Non-pigmented ciliary epithelial cell (primary cell): ENCODE measurements at regions not wholly inside any gene's neighbourhood (a gene's known extent, or its start where the extent isn't known, plus 50 kb on each side); places are given as distances from the start of the nearest gene placed in this dataset.
A peak's percentile ranks its signal among the peaks of the same experiment; 100 is the strongest.

Source experiments
- DNase-seq: peaks from one replicate; pipeline ENCODE4 v3.0.0-alpha.2; 2010; ENCODE audit warnings: low read depth

DNA sequence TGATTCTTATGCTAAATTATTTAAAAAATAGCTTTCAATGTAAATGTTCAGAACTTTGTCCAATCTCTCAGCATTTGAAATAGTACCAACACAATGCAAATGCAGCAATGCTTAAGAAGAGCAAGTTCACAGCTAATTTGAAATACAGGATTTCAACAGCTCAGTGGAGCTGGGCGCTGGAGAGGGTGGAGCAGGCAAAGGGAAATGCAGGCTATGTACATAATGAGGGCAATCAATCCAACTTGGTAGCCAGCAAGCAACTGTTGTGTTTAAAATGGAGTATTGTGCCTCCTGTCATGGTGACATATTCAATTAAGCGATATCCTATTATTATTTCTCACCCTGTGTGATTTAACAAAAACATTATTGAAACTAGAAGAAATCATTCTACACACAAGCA, 568.8 kb downstream of the PSAT1 start:
- DNase-seq: no peak

GRCh38 chr9:78866207-78867132, 569.5 kb downstream of the PSAT1 start:
- peak; percentile 78 for DNase-seq

GRCh38 chr9:78871086-78871451, 574.1 kb downstream of the PSAT1 start:
- no peak for DNase-seq

DNA sequence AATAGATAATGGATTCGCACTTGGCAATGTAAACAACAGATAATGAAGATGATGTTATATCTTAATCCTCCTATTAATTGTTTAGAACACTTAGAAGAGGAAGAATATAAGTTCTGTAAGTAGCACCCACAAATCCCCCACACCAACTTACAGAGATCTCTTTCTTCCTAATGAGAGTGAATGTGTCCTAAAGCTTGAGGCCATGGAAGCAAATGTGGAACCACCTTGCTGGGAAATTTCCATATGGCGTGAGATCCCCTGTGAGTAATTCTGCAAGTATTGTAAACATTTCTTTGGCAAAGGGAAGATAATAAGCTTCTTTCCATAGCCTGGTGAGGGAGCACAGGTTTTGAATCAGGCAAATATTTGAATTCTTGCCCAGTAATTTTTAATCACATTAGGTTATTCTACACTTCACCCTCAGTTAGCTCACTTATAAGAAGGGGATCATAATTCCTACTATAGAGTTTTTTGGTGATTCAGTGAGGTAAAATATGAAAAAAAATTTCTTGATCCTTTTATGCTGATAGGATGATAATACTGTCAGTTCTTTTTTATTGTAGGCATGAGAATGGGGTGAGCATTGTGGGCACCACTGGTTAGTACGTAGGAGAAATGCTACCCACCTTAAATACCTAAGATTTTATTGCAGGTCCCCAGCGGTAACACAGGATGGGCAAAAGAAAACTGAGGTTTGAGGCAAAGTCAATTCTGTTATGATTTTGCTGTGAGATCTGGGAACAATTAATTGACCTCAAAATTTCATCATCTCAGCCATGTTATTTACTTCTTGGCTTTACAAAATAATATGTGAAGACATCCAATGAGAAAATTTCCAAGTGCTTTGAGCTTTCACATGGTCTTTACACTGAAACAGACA, 574.8 kb downstream of the PSAT1 start:
- DNase-seq: peak; percentile 77

- no peak for DNase-seq
Measured at GRCh38 chr9:78874061-78874460, 577.1 kb downstream of the PSAT1 start.

DNA sequence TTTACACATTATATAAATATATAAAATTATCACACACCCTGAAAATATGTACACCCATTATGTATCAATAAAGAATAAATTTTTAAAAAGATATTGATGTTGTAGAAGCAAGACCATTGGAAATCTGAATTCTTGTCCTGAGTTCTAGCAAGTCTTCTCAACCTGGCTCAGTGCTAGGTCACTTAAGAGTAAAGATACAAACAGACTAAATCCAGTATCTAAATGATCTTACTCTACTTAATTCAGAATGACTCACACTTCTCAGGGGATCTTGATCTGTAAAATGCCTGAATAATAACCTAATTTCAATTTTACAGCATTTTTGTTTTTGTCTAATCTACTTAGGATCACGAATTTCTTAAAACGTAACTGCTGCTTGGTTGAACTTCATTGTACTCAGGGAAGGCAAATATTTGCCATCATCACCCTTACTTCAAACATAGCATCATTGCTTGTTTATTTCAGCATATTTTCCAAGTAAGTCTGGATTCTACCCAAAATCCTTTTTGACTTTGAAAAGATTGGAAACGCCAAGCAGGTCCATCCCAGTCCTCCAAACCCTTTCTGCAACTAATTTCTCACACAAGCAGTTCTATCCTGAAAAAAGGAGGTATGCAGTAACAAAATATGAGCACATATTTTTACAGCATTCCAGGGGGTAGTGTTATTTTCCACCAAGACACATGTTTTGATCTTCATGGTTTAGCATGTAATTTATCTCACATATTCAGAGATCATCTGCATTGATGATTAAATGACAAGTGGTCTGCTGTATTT, 582.6 kb downstream of the PSAT1 start:
- no peak for DNase-seq

- DNase-seq: no peak
Measured at GRCh38 chr9:78881295-78881694, 584.4 kb downstream of the PSAT1 start.

DNA sequence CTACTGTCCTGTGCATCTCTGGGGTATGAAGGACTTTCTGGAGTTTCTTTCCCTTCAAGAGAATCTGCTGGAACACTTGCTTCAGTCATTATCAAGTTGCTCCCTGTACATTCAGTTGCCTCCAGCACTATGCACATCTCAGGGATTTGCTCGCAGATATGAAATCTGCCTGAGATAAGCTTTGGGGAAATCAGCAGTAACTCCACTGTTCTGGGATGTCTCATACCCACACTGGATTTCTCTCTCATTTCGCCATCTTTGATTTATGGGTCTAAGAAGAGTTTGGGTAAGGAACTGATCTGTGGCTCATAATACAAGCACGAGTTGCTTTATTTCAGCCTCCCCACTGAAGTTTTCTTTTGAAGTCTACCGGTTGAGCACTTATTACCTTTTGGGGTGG, 585.6 kb downstream of the PSAT1 start:
- DNase-seq: no peak

DNA sequence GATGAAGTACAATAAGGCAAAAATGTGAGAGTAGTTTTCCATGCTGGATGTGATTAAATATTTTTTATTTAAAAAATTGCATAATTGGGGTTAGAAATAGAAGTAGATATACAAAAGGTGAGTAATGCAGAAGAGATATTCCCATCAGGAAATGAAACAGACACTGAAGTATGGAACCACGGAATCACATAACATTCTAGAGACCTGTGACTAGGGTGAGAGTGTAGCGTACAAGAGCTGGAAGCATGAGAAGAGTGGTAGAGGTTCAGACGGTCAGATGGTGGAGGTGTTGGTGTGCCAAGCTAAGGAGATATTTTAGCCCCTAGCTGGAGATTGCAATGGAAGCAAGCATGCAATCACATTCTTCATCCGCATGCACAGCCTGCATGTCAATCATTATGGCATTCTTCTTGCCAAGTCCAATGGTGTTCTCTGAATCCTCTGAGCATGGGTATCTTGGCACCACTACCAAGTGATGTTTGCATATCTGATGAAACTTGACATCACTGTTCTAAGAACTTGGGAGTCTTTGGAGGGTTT, 587.8 kb downstream of the PSAT1 start:
- no peak for DNase-seq

DNA sequence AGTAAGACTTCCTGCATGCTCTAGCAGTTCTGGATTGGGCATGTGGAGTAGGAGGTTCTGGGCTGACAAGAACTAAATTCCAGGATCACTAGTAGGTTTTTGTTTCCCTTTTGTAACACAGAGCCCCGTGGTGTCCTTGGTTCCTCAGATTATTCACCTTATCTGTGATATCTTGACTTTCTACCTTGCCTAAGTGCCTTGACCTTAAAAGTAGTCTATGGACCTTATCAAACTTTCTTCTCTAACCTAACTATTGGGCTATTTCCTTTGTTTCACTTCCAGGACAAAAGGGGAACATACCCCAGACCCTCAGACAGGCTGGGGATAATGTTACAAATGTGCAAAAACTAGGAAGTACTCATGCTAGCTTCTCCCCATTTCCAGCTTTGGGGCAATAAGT, 595.3 kb downstream of the PSAT1 start:
- no peak for DNase-seq

DNA sequence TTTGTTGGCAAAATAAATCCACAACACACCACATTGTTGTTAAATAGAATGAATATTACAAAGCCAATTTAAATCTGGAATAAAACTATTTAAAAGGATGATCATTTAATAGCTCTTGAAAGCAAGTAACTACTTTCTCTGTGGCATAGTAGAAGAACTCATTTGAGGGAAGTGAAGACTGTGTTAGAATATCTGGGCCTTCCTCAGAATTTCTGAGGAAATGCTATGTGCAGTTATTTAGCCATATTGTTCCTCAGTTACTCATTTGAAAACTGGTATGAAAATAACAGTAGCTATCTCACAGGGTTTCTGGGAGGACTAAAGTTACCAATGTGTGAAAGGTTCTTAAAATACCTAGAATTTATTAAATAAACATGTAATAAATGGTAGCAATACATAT, 595.8 kb downstream of the PSAT1 start:
- no peak for DNase-seq

- no peak for DNase-seq
Measured at GRCh38 chr9:78893774-78894401, 597.0 kb downstream of the PSAT1 start.

GRCh38 chr9:78896479-78896878, 599.6 kb downstream of the PSAT1 start:
- DNase-seq: no peak

DNA sequence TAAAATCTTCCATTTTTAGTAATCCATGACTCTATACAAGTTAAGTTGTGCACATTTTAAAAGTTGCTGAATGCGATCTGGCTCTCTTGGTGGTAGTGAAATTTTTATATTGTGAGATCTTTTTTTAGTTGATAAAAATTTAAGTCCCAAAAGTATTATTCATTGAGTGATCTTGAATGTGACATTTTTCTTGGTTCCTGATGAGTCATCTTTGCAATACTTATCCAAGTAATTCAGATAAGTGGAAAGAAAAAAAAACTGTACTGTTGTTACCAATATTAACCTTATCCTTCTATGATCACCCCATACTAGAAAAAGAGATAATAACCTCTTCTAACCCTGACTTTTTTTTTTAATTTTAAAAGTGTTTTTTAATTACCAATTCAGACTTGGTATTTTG, 601.3 kb downstream of the PSAT1 start:
- no peak for DNase-seq

GRCh38 chr9:78899006-78899405, 602.1 kb downstream of the PSAT1 start:
- no peak for DNase-seq

DNA sequence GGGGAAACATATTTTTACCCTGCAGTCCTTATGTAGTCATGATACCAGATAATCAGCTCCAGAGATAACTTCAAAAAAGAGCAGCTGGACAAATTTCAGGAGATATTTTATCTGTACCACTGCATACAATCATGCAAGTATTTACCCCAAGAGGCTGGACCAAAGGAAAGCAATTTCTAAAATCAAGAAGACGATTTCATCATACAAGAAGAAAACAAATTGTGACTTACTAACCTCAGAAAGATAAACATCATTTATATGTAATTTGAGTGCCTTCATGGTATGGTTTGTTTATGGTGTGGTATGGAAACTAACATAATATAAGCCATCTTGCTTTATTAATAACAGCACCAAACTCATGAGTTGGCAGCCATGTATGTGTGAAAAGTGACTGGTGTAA, 603.6 kb downstream of the PSAT1 start:
- DNase-seq: no peak

DNA sequence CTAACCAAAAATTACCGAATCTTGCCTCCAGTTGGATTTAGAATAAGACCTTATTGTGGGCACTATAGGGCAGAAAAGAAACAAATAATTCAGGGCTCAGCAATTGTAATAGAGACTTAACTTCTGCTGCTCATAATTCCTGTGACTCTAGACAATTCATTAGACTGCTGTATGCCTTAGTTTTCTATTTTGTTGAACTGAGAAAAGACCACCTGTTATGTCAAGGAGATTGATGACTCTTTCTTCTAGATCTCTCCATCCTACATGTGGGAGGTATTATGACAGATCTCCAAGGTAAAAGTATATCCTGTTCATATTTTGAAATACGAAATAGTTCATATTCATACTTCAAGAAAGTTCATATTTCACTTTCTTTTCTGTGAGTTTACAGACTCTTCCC, 605.1 kb downstream of the PSAT1 start:
- DNase-seq: no peak

GRCh38 chr9:78903581-78903980, 606.7 kb downstream of the PSAT1 start:
- DNase-seq: no peak

DNA sequence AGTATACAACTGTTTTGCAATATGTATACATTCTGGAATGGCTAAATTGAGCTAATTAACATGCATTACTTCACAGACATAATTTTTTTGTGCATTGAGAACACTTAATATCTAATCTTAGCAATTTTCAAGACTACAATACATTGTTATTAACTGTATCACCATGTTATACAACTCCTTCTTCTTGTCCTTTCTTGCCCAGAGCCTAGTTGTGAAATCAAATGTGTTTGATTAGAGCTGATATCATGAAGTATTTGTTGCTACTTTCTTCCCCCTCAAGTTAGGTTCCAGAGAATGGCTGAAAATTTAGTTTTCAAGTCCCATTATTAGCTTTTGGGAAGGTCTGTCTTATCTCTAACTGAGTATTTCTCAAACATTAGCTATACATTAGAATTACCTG, 607.8 kb downstream of the PSAT1 start:
- no peak for DNase-seq

DNA sequence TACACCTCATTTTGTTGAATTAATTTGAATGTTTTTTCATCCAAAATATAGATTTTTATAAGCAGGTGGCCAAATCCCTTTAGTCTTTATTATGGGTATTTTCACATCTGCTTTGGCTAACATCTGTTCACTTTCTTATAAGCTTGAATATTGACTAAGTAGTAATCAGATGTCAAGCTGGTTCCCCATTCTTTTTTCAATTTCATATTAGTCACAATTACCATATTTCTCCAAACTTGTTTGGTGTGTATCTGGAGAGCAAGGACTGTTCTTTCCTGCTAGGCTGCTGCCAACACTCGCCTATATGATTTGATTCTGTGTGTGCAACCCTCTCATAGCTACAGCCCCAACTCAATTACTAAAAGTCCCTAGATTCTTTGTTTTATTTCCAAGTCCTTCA, 608.5 kb downstream of the PSAT1 start:
- no peak for DNase-seq

GRCh38 chr9:78905986-78906755, 609.2 kb downstream of the PSAT1 start:
- DNase-seq: no peak
